Endothelial cell of umbilical vein (primary cell): ENCODE measurements at regions not wholly inside any gene's neighbourhood (a gene's known extent, or its start where the extent isn't known, plus 50 kb on each side); places are given as distances from the start of the nearest gene placed in this dataset.

Source experiments
- CTCF ChIP-seq, 2 donors: IDR thresholded peaks; 1 replicate in 1 of 2; 2 replicates in 1 of 2; pipeline ENCODE4 v1.5.1; 2011; ENCODE audit warnings: low read length in 2 of 2, mild to moderate bottlenecking in 2 of 2, moderate library complexity in 2 of 2, control low read depth in 1 of 2, inconsistent platforms in 1 of 2, low read depth in 1 of 2; ENCODE audit not compliant: insufficient read depth in 1 of 2; ENCODE audit errors: extremely low read depth in 1 of 2
- EZH2 ChIP-seq: IDR thresholded peaks from 2 replicates; pipeline ENCODE4 v1.6.1; 2012; ENCODE audit warnings: borderline replicate concordance, low read depth, mild to moderate bottlenecking, moderate library complexity, low read length, inconsistent platforms; ENCODE audit not compliant: severe bottlenecking
- GATA2 ChIP-seq: IDR thresholded peaks from 2 replicates; pipeline ENCODE4 v1.7.0; 2011; ENCODE audit warnings: low read depth, mild to moderate bottlenecking, moderate library complexity, mixed read lengths, low read length; ENCODE audit not compliant: insufficient read length, insufficient read depth
- JUN ChIP-seq: IDR thresholded peaks from 2 replicates; pipeline ENCODE4 v1.6.1; 2011; ENCODE audit warnings: borderline replicate concordance, low read depth; ENCODE audit not compliant: insufficient read length, insufficient read depth
- MAX ChIP-seq: IDR thresholded peaks from 2 replicates; pipeline ENCODE4 v1.6.1; 2011; ENCODE audit not compliant: insufficient read depth, insufficient read length
- POLR2A ChIP-seq: IDR thresholded peaks from 2 replicates; pipeline ENCODE4 v1.6.1; 2012; ENCODE audit warnings: low read depth, mild to moderate bottlenecking, control low read depth, low read length
- POLR2AphosphoS5 ChIP-seq: IDR thresholded peaks from 2 replicates; pipeline ENCODE4 v1.6.1; 2012; ENCODE audit warnings: low read depth, mild to moderate bottlenecking, control low read depth, low read length, moderate library complexity; ENCODE audit not compliant: insufficient read depth

DNA sequence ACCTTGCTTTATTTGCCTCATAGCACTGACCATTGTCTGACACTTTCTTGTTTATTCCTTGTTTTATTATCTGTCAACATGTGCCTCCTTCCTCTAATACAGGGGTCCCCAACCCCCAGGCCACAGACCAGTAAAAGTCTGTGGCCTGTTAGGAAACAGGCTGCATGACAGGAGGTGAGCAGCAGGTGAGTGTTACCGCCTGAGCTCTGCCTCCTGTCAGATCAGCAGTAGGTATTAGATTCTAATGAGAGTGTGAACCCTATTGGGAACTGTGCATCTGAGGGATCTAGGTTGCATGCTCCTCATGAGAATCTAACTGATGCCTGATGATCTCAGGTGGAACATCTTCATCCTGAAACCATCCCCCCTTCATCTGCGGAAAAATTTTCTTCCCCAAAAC is 228.0 kb downstream of the HINT1 start:
- no peak for TF ChIP-seq POLR2A
- TF ChIP-seq EZH2: no peak
- no peak for TF ChIP-seq MAX
- no peak for TF ChIP-seq CTCF (IDR thresholded peaks at IDR 0.05; ENCODE audit: extremely low read depth in 1 of 2, insufficient read depth in 1 of 2, low read depth in 1 of 2, low read length in 2 of 2)
- TF ChIP-seq POLR2AphosphoS5: no peak
- TF ChIP-seq JUN: no peak
- TF ChIP-seq GATA2: no peak
